HG03469 (cell line): ENCODE measurements at regions not wholly inside any gene's neighbourhood (a gene's known extent, or its start where the extent isn't known, plus 50 kb on each side); places are given as distances from the start of the nearest gene placed in this dataset.

Experiments used
- ATAC-seq: cut with Tn5 transposase; IDR thresholded peaks from one replicate; pipeline ENCODE4 v1.9.1; 2021; ENCODE audit warnings: mild to moderate bottlenecking, moderate library complexity, moderate number of reproducible peaks; ENCODE audit not compliant: unreplicated experiment

DNA sequence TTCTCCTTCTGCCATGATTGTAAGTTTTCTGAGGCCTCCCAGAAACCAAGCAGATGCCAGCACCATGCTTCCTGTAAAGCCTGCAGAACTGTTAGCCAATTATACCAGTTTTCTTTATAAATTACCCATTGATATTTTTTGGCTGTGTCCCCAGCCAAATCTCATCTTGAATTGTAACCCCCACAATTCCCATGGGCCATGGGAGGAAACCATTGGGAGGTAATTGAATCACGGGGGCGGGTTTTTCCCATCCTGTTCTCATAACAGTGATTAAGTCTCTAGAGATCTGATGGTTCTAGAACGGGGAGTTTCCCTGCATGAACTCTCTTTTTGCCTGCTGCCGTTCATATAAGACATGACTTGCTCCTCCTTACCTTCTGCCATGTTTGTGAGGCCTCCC lies 788.5 kb downstream of the C6orf118 start:
- no peak for ATAC-seq

DNA sequence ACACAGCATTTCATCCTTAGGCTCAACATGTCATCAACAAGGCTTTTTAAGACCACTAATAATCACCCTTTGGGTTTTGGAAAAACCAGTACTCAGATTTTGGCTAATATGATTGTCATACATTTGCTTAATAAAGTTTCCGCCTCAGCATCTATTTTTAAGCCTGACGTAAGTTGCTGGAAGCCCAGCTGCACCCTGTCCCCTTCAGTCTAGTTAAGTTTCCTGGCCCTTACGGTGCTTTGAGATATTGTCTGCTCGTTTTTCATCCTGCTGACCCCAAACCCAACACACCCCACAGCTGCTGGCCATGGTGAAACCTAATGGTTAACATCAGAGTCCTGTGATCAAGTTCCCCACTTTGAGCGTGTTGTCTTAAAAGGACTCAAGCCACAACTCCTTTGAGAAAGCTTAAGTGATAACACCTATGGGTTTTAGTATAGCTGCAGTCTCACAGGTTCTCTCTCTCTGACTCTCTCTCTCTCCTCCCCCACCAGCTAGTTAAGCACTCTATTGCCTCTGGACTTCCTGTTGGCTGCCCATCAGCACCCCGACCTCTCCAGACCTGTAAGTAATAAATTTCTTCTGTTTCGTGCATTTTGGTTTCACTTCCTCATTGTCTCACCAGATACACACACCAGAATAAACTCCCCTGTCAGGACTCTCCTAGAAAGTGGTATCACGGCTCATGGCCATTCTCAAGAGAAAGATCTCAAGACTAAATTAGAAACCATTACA lies 802.0 kb downstream of the C6orf118 start:
- peak; percentile 78 for ATAC-seq

DNA sequence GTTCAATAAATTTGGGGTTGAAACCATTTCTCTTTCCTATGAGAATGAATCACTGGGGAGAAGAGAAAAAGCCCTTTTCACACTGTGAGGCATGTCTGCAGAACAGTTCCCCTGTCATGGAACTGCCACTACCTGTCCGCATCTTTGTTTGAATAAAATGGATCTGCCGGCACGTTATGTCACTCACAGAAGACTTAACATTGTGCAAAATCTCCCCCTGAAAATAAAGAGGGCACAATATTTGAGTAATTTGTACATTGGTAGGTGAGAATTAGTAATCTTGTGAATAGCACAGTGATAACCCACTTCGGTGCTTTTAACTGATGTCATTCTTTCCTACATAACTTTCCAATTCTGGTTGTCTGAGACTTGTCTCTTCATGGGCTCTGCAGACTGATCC lies 804.0 kb downstream of the C6orf118 start:
- no peak for ATAC-seq

DNA sequence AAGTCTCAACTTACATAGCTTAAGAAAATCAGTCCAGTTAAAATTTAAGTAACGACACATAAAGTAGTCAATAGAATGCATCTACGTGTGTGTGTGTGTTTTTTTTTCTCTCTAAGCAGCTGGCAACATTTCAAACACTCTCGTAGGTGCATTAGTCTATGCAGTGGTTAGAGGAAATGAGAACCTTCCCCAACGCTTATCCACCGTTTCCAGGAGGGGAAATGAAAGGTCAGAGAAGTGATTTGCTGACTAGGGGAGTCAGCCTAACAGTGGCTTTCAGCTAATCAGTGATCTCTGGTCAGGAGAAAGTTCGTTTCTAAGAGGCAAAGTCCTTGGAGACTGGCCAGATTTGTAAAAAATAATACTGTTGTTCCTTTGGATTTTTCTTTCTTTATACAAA lies 806.6 kb downstream of the C6orf118 start:
- no peak for ATAC-seq

DNA sequence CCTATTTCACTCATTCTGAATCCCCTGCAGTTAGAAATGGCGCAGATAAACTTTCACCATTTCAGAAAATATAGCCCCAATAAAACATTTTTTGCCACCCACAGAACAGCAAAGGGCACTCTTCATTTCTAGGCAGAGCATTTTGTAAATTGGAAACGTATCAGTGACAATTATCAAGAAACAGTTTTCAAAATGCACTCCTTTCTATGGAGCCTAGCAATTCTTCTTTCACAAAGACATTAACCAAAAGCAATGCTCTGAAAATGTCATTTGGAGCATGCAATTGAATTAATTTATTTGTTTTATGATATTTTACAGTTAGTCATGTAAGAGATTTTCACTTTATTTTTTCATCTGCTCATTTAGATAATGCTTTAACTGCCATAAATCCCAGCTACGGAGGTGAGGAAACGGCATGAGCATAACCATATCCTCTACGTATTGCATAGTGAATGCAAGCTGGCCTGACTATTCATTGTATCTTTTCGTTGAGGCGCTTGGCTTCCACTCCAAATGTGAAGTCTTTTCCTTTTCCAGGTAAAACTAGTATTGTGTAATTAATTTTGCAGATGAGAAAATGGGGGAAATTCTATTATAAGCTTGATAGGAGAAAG lies 813.4 kb downstream of the C6orf118 start:
- ATAC-seq: no peak

DNA sequence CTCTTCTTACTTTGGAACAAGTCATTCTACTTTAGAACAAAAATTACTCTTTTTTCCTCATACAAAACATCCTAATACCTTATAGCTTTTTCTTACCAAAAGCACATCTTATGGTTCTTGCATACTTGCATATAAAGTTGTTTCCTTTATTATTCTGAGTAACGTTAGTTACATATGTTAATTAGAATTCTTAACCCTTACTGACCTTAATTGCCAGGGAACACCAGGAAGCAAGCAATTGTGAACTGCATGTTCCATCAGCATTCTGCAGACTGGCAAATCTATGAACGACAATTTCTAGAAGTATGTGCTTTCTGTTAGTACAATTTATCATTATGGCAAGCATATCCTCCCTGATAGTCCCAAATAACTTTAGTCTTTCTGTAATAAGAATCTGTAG lies 831.0 kb downstream of the C6orf118 start:
- no peak for ATAC-seq

DNA sequence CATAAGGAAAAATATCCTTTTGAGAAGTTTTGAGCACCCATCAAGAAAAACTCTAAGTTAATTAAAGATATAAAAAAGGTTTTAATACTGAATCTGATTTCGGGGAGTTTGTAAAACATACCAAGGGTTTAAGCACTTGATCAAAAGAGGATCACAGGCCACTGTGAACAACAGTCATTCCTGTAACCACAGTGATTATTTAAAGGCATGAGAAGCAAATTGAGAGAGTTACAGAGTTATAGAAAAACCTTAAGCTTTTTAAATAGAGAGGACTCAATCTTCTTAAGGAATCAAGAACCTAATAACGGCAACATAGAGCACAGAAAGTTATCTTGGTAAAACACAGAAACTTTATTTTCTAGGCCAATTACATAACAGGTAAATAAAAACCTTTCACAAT lies 831.6 kb downstream of the C6orf118 start:
- ATAC-seq: no peak

DNA sequence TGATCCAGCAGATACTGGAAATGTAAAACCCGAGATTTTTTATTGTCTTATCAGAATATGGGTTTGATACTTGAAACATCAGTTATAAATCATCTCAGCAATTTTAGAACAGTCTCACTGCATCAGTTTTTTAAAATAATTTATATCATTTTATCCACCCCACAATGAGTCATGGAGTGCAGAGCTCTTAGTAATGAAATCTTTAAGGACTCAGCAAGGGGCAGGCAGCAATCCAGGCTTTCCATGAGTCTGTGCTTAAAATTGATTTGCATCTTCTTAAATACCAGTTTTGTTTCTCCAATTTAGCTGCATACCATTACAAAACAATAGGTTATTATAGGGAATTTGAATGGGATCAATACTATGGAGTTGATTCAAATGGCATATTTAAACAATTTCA lies 832.3 kb downstream of the C6orf118 start:
- no peak for ATAC-seq

DNA sequence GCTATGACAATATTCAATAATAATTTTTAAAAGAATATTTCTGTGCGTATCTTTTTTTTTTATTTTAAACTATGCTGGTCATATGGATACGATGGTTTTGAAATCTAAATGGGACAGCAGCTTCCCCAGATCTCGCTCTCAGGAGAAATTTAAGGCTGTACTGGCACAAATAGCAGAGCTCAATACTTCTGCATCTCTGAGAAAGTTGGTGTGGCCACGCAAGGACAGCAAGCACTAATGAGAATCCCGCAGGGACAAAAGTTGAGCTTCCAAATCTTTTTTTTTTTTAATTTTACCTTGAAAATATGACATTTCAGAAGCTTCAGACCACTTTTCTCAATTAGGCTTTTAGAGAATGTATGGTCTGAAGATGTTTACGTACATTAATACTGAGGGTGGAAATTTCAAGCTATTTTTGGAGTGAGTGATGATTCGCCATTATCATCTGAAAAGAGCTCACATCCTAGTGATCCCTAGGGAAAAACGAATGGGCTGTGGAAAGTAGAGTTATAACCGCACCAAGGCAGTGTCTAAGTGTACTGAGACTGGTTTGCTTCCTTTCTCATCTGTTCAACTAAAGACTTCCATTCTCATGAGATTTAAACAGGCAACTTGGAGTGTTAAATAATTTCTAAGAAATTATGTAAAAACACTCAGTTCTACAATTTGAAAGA lies 840.0 kb downstream of the C6orf118 start:
- no peak for ATAC-seq

DNA sequence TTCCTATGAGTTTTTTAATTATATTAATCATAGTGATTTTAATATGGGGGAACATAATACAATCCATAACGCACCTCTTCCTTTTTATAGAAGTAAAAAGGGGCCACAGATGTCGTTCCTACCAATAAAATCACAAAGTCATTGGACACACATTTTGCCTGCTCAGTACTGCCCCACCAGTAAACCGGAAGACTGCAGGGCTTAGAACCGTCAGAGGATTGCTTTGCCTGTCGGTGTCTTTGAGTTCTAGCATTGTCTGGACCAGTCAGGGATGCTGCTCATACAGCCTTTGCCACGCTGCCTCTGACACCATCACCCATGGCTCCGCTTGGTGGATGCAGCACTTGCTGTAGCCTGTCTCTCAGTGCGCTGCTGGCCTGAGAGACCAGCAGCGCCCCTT lies 853.6 kb downstream of the C6orf118 start:
- ATAC-seq: no peak

DNA sequence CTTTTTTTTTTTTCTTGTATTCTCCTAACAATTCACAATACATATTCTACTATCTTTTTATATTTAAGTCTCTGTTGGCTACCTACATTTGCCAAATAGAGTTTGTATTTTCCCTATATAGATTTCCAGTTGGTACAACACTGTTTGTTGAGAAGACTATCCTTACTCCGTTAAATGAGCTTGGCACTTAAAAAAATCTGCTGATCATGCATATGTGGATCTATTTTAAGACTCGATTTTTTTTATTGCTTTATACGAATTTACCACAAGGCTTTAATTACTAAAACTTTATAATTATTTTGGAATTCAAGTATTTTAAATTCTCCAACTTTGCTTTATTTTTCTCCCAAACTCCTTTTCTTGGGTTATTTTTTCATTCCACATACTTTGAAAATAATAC lies 855.6 kb downstream of the C6orf118 start:
- ATAC-seq: no peak

DNA sequence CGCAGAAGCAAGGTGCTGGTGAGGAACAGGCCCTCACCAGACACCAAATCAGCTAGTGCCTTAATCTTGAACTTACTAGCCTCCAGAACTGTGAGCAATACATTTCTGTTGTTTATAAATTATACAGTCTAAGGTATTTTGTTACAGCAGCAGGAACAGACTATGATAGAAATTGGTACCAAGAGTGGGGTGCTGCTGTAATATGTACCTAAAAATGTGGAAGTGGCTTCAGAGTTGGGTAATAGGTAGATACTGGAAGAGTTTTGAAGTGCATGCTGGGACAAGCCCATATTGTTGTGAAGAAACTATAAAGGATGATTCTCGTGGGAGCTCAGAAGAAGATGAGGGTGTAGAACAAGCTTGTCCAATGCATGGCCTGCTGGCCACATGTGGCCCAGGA lies 866.8 kb downstream of the C6orf118 start:
- ATAC-seq: no peak

DNA sequence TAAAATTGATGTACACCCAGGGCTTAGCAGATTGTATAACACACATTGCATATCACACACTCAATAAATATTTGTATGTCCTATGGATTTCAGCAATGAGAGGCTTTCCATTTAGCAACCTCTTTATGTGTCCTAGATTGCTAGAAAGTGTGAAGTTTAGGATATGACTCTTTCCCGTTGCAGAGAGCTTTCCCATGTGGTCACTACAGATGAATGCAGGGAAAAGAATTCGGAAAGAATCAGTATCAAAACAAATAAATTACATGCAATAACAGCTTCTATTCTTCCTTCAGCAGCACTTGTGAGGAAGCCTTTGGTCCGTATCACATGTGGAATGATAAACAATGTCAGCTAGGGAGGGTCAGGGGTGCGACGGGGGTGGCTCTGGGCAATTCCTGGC lies 870.1 kb downstream of the C6orf118 start:
- ATAC-seq: no peak

DNA sequence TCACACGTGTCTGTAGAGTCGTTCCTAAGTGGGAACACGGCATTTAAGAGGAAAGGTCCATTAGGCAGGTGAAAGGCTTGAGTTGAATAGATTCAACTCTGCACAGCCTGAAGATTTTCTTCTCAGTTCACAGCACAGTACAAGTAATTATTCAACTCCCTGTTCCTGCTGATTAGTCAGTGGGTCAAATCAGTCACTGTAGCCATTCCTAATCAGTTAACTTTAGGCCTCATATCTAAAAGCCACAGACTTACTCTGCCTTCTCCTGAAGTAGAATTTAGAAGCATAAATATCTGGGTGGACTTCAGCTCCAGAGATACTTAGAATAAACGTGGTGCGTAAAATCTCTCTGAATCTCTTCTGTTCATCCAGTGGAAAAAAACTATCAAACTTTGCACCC lies 872.4 kb downstream of the C6orf118 start:
- ATAC-seq: no peak

DNA sequence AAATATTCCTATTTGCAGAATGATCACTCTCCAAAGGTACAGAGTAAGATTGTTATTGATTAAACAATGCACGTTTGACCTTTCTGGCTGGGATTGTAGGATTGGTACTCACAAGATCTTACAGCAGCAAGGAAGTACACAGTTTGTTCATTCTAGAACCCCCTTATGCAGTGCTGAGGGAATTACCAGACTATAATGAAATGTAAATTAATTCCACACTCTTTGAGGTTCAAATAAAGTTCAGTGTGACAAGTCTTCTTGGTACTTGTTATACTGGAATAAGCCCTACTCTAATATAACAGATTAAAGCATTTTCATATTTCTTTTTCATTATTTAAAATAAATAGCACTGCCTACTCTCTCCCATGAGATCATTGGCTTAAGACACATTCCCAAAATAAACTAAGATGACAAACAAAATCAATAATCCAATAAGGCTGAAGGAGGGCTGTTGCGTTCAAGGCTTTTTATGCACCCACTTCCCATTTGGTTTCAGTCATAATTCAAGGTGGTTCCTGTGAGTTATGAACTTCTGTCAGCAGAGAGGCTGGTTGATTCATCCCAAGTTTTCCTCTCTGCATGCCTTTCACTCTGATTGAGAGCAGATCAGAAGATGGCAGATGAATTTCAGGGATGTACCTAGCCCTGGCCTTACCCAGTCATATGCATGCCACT lies 881.5 kb downstream of the C6orf118 start:
- ATAC-seq: no peak

DNA sequence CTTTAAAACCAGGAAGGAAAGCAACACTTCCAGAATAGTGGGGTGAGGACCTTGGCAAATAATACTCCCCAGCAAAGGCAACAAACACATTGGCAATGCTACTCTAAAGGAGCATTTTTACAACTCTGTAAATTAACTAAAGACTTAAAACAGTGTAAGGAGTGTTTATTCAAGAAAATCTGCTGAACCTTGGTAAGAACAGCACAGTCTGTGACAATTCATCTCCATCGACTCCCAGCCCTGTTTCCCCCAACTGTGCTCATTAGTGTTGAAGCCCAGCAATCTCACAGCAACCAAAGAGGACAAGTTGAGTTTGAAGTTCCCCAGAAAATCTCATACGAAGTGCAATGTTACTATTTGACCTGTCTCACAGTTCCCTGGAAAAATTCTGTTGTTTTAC lies 884.9 kb downstream of the C6orf118 start:
- no peak for ATAC-seq

DNA sequence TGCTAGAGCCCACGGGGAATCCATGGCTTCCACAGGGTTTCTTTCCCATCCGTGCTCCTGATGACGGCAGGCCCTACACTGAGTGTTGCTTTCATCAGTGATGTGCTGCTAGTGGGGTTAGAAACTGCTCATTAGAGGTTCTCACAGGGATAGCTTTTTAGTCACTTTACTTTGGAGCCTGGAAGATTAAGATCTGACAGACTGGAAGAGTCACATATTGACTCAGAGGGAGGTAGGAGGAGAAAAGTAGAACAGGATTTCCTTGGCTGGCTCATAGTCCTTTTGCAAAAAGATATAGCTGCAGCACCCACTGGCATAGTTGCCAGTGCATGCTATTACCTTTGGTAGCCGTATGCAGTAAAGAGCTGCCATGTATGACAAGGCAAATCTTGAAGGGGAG lies 890.3 kb downstream of the C6orf118 start:
- no peak for ATAC-seq

DNA sequence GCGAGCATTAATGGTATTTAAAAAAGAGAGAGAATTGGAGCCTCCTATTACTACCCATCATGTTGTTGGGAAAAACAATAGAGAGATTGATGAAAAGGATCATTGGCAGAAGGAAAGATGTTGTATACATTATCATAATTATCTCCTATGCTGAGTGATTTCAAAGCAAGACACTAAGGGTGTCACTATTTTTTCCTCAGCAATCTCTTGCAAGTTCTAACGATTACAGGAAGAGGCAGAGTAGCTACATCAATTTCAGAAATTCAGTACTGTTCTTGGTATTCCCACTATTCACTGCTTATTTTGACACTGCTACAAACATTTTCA lies 891.2 kb downstream of the C6orf118 start:
- ATAC-seq: no peak

DNA sequence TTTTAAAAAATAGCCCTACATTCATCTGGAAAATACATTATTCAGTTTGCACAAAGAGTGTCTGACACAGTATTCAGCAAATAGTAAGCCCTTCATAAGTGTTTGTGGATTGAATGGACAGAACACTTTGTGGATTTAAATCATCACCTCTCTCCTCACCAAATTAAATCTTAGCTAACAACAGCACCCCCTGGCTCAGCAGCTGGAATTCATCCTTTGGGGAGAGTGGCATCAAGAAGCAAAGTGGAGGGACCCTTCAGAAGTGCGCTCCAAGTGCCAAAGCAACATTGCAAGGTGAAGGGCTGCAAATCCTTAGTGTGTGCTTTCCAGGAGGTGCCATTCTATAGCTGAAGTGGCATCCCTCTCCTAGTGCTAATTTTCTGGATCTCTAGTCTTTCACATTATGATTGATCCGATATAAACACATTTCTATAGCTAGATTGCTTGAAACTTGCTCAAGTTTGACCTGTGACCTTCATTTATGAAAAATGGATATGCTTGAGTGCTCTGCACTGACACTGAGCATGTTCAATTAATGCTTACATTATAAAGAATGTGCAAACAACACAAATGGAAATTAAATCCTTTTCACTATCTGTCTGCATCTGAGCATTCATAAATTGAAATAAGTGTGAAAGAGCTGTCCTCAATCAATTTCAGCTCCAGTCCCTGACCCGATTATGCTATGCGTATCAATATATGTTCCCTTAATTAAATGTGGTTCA lies 891.7 kb downstream of the C6orf118 start:
- no peak for ATAC-seq

DNA sequence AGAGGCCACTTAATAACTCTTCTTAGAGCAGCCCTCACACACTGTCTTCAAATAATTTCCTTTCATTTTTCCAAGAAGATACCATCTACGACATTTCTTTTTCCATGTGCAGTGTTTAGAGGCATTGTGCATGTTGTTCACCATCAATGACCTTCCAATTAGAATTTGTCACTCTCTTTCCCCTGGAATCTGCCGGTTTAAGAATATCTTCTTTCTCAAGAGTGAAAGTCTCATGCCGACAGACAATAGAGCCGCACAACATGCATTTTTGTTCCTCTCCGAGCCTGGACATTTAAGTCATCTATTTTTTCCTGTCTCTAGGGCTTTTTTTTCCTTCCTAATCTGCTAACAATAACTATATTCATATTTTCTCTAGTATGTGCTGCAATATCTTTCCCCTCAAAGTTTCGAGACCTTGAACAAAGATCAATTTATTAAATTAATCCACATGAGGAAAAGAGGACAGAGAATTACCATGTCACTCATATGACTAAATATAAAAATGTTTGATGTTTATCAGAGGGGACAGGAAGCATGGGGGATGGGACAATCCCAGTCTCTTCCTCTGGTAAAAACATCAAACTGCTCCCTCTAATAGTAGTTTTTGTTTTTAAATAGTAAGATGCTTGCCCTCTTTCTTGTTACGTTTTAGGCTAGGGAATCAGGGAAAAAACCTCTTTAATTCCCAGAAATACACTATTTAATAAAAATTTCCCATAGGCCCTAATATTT lies 893.4 kb downstream of the C6orf118 start:
- no peak for ATAC-seq

DNA sequence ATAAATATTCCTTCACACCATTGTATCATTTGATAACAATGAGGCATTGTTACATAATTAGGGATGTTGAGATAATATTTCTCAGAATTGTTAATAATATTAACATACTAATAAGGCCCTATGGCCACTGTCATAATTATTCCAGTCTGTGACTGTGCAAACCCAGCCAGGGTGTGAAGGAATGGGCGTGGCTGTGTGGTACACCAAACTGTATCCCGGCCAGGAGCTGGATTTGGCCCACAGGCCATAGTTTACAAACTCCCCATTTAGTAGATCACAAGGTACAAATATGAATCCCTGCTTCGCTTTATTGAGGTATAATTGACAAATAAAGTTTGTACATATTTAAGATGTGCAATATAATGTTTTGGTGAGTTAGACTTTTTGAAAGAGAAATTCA lies 894.7 kb downstream of the C6orf118 start:
- no peak for ATAC-seq
